WTC11 (cell line): ENCODE measurements at regions not wholly inside any gene's neighbourhood (a gene's known extent, or its start where the extent isn't known, plus 50 kb on each side); places are given as distances from the start of the nearest gene placed in this dataset.

Source experiments
- ATF1 ChIP-seq: sonication (generic); formaldehyde crosslinking; IDR thresholded peaks from 2 replicates; pipeline ENCODE4 v1.8.1; 2023; ENCODE audit warnings: mild to moderate bottlenecking, moderate library complexity, missing genetic modification reagents
- ESRRA ChIP-seq: sonication (generic); formaldehyde crosslinking; IDR thresholded peaks from 2 replicates; pipeline ENCODE4 v1.8.1; 2022; ENCODE audit warnings: mild to moderate bottlenecking, missing genetic modification reagents, borderline replicate concordance
- FOXP1 ChIP-seq: sonication (generic); formaldehyde crosslinking; IDR thresholded peaks from 2 replicates; pipeline ENCODE4 v1.8.0; 2022; ENCODE audit warnings: missing genetic modification reagents, mild to moderate bottlenecking, moderate library complexity, borderline replicate concordance
- GRHL2 ChIP-seq: fragments of 250-450 bp; sonication (Bioruptor Pico); IDR thresholded peaks from 2 replicates; pipeline ENCODE4 v1.8.0; 2022; ENCODE audit warnings: mild to moderate bottlenecking, moderate library complexity; ENCODE audit not compliant: insufficient replicate concordance, severe bottlenecking
- IRF2 ChIP-seq: sonication (generic); formaldehyde crosslinking; IDR thresholded peaks from 2 replicates; pipeline ENCODE4 v1.8.0; 2022; ENCODE audit warnings: low read depth, missing genetic modification reagents, borderline replicate concordance
- NFE2L1 ChIP-seq: sonication (generic); formaldehyde crosslinking; IDR thresholded peaks from 2 replicates; pipeline ENCODE4 v1.8.1; 2023; ENCODE audit warnings: missing genetic modification reagents
- SP1 ChIP-seq: sonication (generic); formaldehyde crosslinking; conservative IDR thresholded peaks from 2 replicates; pipeline ENCODE4 v1.8.1; 2022; ENCODE audit warnings: missing genetic modification reagents
- TP53 ChIP-seq: sonication (generic); formaldehyde crosslinking; IDR thresholded peaks from 2 replicates; pipeline ENCODE4 v1.8.1; 2023; ENCODE audit warnings: mild to moderate bottlenecking, missing genetic modification reagents
- TF ChIP-seq, protein P1 (sequence below): fragments of 200-600 bp; IDR thresholded peaks from 2 replicates; pipeline ENCODE4 v1.8.0; 2022; ENCODE audit warnings: antibody characterized with exemption
- TF ChIP-seq, protein P2 (sequence below): sonication (generic); formaldehyde crosslinking; IDR thresholded peaks from 2 replicates; pipeline ENCODE4 v1.8.1; 2023; ENCODE audit warnings: mild to moderate bottlenecking, missing genetic modification reagents
- TF ChIP-seq, protein P3 (sequence below): sonication (generic); formaldehyde crosslinking; conservative IDR thresholded peaks from 2 replicates; pipeline ENCODE4 v1.8.1; 2022; ENCODE audit warnings: mild to moderate bottlenecking, missing genetic modification reagents
- TF ChIP-seq, protein P4 (sequence below): sonication (generic); formaldehyde crosslinking; IDR thresholded peaks from 2 replicates; pipeline ENCODE4 v1.8.1; 2023; ENCODE audit warnings: mild to moderate bottlenecking, missing genetic modification reagents, moderate library complexity
- TF ChIP-seq, protein P5 (sequence below): sonication (generic); formaldehyde crosslinking; IDR thresholded peaks from 2 replicates; pipeline ENCODE4 v1.8.0; 2022; ENCODE audit warnings: mild to moderate bottlenecking, missing genetic modification reagents

DNA sequence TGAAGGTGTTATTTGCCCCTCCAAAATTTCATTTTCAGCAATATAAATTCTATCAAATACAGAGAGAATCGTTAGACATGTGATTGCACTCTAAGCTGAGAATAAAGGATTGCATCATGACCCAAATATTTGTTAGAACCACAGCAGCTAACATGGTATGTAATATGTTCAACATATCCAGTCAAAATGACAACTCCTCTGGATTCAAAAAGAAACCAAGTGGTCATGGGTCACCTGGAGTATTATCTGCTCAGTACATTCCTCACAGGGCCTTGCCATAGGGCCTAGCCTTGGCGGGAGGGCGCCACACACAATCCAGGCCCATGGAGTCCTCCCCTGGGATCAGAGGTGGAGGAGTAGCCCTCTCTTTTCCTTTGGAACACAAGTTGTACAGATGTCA is 179.2 kb downstream of the HSD17B3 start:
- TF ChIP-seq TP53 (CRISPR knock-in tag) (no peak), FOXP1 (CRISPR knock-in tag) (no peak), IRF2 (CRISPR knock-in tag) (no peak), NFE2L1 (CRISPR knock-in tag) (no peak), ATF1 (CRISPR knock-in tag) (no peak), SP1 (CRISPR knock-in tag) (no peak), ESRRA (CRISPR knock-in tag) (no peak), GRHL2 (CRISPR knock-in tag) (no peak)
- TF ChIP-seq, protein P1, sequence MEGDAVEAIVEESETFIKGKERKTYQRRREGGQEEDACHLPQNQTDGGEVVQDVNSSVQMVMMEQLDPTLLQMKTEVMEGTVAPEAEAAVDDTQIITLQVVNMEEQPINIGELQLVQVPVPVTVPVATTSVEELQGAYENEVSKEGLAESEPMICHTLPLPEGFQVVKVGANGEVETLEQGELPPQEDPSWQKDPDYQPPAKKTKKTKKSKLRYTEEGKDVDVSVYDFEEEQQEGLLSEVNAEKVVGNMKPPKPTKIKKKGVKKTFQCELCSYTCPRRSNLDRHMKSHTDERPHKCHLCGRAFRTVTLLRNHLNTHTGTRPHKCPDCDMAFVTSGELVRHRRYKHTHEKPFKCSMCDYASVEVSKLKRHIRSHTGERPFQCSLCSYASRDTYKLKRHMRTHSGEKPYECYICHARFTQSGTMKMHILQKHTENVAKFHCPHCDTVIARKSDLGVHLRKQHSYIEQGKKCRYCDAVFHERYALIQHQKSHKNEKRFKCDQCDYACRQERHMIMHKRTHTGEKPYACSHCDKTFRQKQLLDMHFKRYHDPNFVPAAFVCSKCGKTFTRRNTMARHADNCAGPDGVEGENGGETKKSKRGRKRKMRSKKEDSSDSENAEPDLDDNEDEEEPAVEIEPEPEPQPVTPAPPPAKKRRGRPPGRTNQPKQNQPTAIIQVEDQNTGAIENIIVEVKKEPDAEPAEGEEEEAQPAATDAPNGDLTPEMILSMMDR, result no peak
- TF ChIP-seq, protein P2, sequence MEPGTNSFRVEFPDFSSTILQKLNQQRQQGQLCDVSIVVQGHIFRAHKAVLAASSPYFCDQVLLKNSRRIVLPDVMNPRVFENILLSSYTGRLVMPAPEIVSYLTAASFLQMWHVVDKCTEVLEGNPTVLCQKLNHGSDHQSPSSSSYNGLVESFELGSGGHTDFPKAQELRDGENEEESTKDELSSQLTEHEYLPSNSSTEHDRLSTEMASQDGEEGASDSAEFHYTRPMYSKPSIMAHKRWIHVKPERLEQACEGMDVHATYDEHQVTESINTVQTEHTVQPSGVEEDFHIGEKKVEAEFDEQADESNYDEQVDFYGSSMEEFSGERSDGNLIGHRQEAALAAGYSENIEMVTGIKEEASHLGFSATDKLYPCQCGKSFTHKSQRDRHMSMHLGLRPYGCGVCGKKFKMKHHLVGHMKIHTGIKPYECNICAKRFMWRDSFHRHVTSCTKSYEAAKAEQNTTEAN (CRISPR knock-in tag), result no peak
- TF ChIP-seq, protein P3, sequence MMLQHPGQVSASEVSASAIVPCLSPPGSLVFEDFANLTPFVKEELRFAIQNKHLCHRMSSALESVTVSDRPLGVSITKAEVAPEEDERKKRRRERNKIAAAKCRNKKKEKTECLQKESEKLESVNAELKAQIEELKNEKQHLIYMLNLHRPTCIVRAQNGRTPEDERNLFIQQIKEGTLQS (CRISPR knock-in tag), result no peak
- TF ChIP-seq, protein P4, sequence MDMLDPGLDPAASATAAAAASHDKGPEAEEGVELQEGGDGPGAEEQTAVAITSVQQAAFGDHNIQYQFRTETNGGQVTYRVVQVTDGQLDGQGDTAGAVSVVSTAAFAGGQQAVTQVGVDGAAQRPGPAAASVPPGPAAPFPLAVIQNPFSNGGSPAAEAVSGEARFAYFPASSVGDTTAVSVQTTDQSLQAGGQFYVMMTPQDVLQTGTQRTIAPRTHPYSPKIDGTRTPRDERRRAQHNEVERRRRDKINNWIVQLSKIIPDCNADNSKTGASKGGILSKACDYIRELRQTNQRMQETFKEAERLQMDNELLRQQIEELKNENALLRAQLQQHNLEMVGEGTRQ (CRISPR knock-in tag), result no peak
- TF ChIP-seq, protein P5, sequence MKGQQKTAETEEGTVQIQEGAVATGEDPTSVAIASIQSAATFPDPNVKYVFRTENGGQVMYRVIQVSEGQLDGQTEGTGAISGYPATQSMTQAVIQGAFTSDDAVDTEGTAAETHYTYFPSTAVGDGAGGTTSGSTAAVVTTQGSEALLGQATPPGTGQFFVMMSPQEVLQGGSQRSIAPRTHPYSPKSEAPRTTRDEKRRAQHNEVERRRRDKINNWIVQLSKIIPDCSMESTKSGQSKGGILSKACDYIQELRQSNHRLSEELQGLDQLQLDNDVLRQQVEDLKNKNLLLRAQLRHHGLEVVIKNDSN, result no peak
